ENCODE measurements at regions not wholly inside any gene's neighbourhood (a gene's known extent, or its start where the extent isn't known, plus 50 kb on each side); places are given as distances from the start of the nearest gene placed in this dataset.

GRCh38 chr2:2536416-2537056 is 205.5 kb upstream of the MYT1L start:
- no peaks in the 10 kb centered on the region for H3K36me3 ChIP-seq
- no peak for TF ChIP-seq CTCF (IDR thresholded peaks at IDR 0.05)
- no peaks in the 10 kb centered on the region for H3K9me3 ChIP-seq
- no peak overlapping the region for H3K27ac ChIP-seq
- no peak overlapping the region for H3K4me3 ChIP-seq
- no peak for DNase-seq
- H3K4me1 ChIP-seq, result no peaks in the 10 kb centered on the region
- intact Hi-C loops (cut with DNase I), result no loop called here
- H3K27me3 ChIP-seq, result no peaks in the 10 kb centered on the region
- no peak for ATAC-seq

GRCh38 chr2:2530334-2530733 is 199.3 kb upstream of the MYT1L start:
- no peak for TF ChIP-seq CTCF (IDR thresholded peaks at IDR 0.05)
- no peak overlapping the region for H3K27ac ChIP-seq
- no peak overlapping the region for H3K4me3 ChIP-seq
- ATAC-seq (no peak), DNase-seq (no peak)
- H3K9me3 ChIP-seq, result no peaks in the 10 kb centered on the region
- H3K36me3 ChIP-seq, result no peaks in the 10 kb centered on the region
- H3K27me3 ChIP-seq, result no peaks in the 10 kb centered on the region
- H3K4me1 ChIP-seq, result no peaks in the 10 kb centered on the region
- intact Hi-C loops (cut with DNase I), result no loop called here

- no peaks in the 10 kb centered on the region for H3K36me3 ChIP-seq
- no peak overlapping the region for H3K4me3 ChIP-seq
- H3K9me3 ChIP-seq, result no peaks in the 10 kb centered on the region
- TF ChIP-seq CTCF (IDR thresholded peaks at IDR 0.05), result no peak
- intact Hi-C loops (cut with DNase I), result no loop called here
- ATAC-seq (no peak), DNase-seq (no peak)
- H3K27ac ChIP-seq, result no peak overlapping the region
- H3K27me3 ChIP-seq, result no peaks in the 10 kb centered on the region
- no peaks in the 10 kb centered on the region for H3K4me1 ChIP-seq
These were observed 197.8 kb upstream of the MYT1L start for GRCh38 chr2:2528846-2529245.

- Histone ChIP-seq H3K4me3 (no peak overlapping the region), H3K27ac (no peak overlapping the region), H3K36me3 (no peaks in the 10 kb centered on the region), H3K4me1 (no peaks in the 10 kb centered on the region), H3K9me3 (no peaks in the 10 kb centered on the region), H3K27me3 (no peaks in the 10 kb centered on the region)
- DNase-seq (no peak), ATAC-seq (no peak)
- no peak for TF ChIP-seq CTCF (IDR thresholded peaks at IDR 0.05)
- intact Hi-C loops (cut with DNase I), result no loop called here
These were observed 196.1 kb upstream of the MYT1L start for GRCh38 chr2:2527148-2527547.

- Histone ChIP-seq H3K27ac (no peak overlapping the region), H3K36me3 (no peaks in the 10 kb centered on the region), H3K4me1 (no peaks in the 10 kb centered on the region), H3K4me3 (no peak overlapping the region), H3K27me3 (no peaks in the 10 kb centered on the region), H3K9me3 (no peaks in the 10 kb centered on the region)
- no peak for TF ChIP-seq CTCF (IDR thresholded peaks at IDR 0.05)
- no peak for DNase-seq
- no peak for ATAC-seq
- intact Hi-C loops (cut with DNase I), result no loop called here
These were observed 193.4 kb upstream of the MYT1L start for GRCh38 chr2:2524348-2524941.

Data from upper lobe of right lung (tissue), 1 donor.